ENCODE measurements at regions not wholly inside any gene's neighbourhood (a gene's known extent, or its start where the extent isn't known, plus 50 kb on each side); places are given as distances from the start of the nearest gene placed in this dataset.
"Not testable (repeated sequence)": the region's sequence is repeated elsewhere in the genome, so short reads cannot be mapped to it uniquely, and the experiment has no call there.

GRCh38 chrX:25640276-25640675, 497.9 kb upstream of the MAGEB18 start:
- DNase-seq (ENCODE audit: low read depth in 2 of 2): no peak

GRCh38 chrX:25646156-25646555, 492.0 kb upstream of the MAGEB18 start:
- DNase-seq (ENCODE audit: low read depth in 2 of 2): no peak

- no peak for DNase-seq (ENCODE audit: low read depth in 2 of 2)
These were observed 489.4 kb upstream of the MAGEB18 start for GRCh38 chrX:25648790-25649189.

GRCh38 chrX:25650216-25650820, 487.8 kb upstream of the MAGEB18 start:
- no peak for DNase-seq (ENCODE audit: low read depth in 2 of 2)

- no peak for DNase-seq (ENCODE audit: low read depth in 2 of 2)
These were observed 478.8 kb upstream of the MAGEB18 start for GRCh38 chrX:25659317-25659716.

GRCh38 chrX:25663701-25664100, 474.4 kb upstream of the MAGEB18 start:
- no peak for DNase-seq (ENCODE audit: low read depth in 2 of 2)

GRCh38 chrX:25665431-25665830, 472.7 kb upstream of the MAGEB18 start:
- no peak for DNase-seq (ENCODE audit: low read depth in 2 of 2)

GRCh38 chrX:25667681-25668080, 470.5 kb upstream of the MAGEB18 start:
- DNase-seq (ENCODE audit: low read depth in 2 of 2): no peak

- no peak for DNase-seq (ENCODE audit: low read depth in 2 of 2)
These were observed 463.4 kb upstream of the MAGEB18 start for GRCh38 chrX:25674776-25675175.

- no peak for DNase-seq (ENCODE audit: low read depth in 2 of 2)
These were observed 436.3 kb upstream of the MAGEB18 start for GRCh38 chrX:25701876-25702275.

- no peak for DNase-seq (ENCODE audit: low read depth in 2 of 2)
These were observed 421.0 kb upstream of the MAGEB18 start for GRCh38 chrX:25717122-25717521.

- no peak for DNase-seq (ENCODE audit: low read depth in 2 of 2)
These were observed 416.6 kb upstream of the MAGEB18 start for GRCh38 chrX:25721564-25721963.

- DNase-seq (ENCODE audit: low read depth in 2 of 2): no peak
These were observed 411.6 kb upstream of the MAGEB18 start for GRCh38 chrX:25726539-25726938.

GRCh38 chrX:25733148-25733547, 405.0 kb upstream of the MAGEB18 start:
- DNase-seq (ENCODE audit: low read depth in 2 of 2): no peak

GRCh38 chrX:25737540-25737939, 400.6 kb upstream of the MAGEB18 start:
- no peak for DNase-seq (ENCODE audit: low read depth in 2 of 2)

- no peak for DNase-seq (ENCODE audit: low read depth in 2 of 2)
These were observed 395.8 kb upstream of the MAGEB18 start for GRCh38 chrX:25742334-25742733.

- DNase-seq (ENCODE audit: low read depth in 2 of 2): no peak
These were observed 383.7 kb upstream of the MAGEB18 start for GRCh38 chrX:25754399-25754798.

- no peak for DNase-seq (ENCODE audit: low read depth in 2 of 2)
These were observed 382.9 kb upstream of the MAGEB18 start for GRCh38 chrX:25755194-25755593.

- no peak for DNase-seq (ENCODE audit: low read depth in 2 of 2)
These were observed 375.5 kb upstream of the MAGEB18 start for GRCh38 chrX:25762656-25763055.

- DNase-seq (ENCODE audit: low read depth in 2 of 2): not testable (repeated sequence)
These were observed 366.3 kb upstream of the MAGEB18 start for GRCh38 chrX:25771853-25772252.

GRCh38 chrX:25797796-25798195, 340.3 kb upstream of the MAGEB18 start:
- not testable (repeated sequence) for DNase-seq (ENCODE audit: low read depth in 2 of 2)

GRCh38 chrX:25805744-25806143, 332.4 kb upstream of the MAGEB18 start:
- DNase-seq (ENCODE audit: low read depth in 2 of 2): no peak

- DNase-seq (ENCODE audit: low read depth in 2 of 2): no peak
These were observed 331.1 kb upstream of the MAGEB18 start for GRCh38 chrX:25807022-25807421.

- peak; percentile 3 to 4 for DNase-seq (ENCODE audit: low read depth in 2 of 2)
These were observed 327.9 kb upstream of the MAGEB18 start for GRCh38 chrX:25810202-25810601.

Data from fibroblast of skin of left quadriceps (primary cell).